Frontal cortex (tissue), 3 donors: ENCODE measurements at regions not wholly inside any gene's neighbourhood (a gene's known extent, or its start where the extent isn't known, plus 50 kb on each side); places are given as distances from the start of the nearest gene placed in this dataset.
"Not testable (repeated sequence)": the region's sequence is repeated elsewhere in the genome, so short reads cannot be mapped to it uniquely, and the experiment has no call there.

ENCODE experiments used
- DNase-seq, 2 donors: peaks; one replicate each; pipeline ENCODE4 v3.0.0; 2012; ENCODE audit warnings: low spot score in 2 of 2
- FAIRE-seq: peaks from 2 replicates; lab custom pipeline; 2012; peaks lifted over from hg19 to GRCh38; lab: Jason Lieb, UNC
- donor health status: control.
- donor health status: control.
- donor health status: control.

GRCh38 chr7:13225068-13225467 is 537.6 kb downstream of the ARL4A start:
- DNase-seq (no peak), FAIRE-seq (no peak)

DNA sequence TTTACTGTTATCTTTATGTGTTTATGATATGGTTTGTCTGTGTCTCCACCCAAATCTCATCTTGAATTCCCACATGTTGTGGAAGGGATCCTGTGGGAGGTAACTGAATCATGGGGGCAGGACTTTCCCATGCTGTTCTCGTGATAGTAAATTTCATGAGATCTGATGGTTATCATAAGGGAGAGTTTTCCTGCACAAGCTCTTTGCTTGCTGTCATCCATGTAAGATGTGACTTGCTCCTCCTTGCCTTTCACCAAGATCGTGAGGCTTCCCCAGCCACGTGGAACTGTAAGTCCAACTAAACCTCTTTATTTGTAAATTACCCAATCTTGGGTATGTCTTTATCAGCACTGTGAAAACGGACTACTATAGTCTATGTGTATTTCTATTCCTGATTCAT is 539.0 kb downstream of the ARL4A start:
- no peak for DNase-seq

DNA sequence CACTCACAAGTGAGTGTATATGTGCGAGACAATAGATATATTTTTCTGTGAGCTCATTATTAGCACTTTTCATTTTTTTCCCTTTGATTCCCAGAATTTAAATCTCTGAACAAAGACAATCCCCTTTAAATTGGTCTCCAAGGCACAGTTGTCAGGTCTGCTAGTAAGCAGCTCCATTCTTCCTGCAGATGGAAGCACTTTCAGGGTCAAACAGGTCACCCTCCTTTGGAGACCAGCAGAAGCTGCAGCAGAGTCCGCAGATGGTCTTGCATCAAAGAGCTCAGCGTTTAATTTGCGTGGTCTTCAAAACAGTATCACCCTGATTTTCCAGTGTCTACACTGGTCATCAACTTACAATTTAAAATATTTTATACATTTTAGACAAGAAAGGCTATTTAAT is 543.8 kb downstream of the ARL4A start:
- DNase-seq (no peak), FAIRE-seq (no peak)

More for the DNA sequence above, 539.0 kb downstream of the ARL4A start:
- no peak for FAIRE-seq

GRCh38 chr7:13235436-13235835 is 548.0 kb downstream of the ARL4A start:
- FAIRE-seq (no peak), DNase-seq (no peak)

DNA sequence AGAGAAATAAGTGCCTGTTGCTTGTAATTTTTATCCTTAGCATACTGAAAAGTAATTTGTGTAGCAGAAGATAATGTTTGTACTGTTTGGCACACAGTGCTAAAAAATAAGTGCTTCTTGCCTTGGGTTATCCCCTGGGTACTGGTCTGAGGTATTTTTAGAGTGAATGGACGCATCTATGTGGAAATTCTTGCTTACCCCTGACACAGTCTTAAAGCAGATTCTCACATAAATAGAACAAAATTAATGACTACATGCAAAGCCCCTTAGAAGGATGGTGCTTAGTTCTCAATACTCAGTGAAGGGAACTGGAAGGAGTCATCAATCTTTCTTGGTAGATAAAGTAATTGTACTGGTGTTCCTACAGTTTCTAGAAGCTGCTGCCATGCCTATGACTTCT is 548.6 kb downstream of the ARL4A start:
- no peak for DNase-seq

GRCh38 chr7:13240349-13240748 is 552.9 kb downstream of the ARL4A start:
- no peak for DNase-seq
- FAIRE-seq, result no peak

More for the DNA sequence above, 548.6 kb downstream of the ARL4A start:
- FAIRE-seq, result no peak

DNA sequence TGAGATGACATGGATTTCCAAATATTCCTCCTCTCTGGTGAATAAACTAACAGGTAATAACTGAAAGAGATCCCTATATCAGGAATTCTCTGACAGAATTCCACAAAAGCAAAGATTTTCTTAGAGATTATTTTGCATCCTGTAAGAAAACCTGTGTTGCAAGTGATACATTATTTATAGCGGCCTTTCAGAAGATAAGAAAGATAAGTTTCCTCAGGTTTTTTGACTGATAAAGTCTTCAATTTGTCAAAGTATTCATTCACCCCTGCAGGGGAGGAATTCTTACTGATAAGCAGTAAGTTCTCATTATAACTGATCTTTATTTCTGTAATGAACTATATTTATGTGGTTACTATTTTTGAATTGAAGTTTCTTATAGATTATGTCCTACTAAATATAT is 554.0 kb downstream of the ARL4A start:
- no peak for DNase-seq
- FAIRE-seq, result no peak

- FAIRE-seq, result no peak
- no peak for DNase-seq
Measured at GRCh38 chr7:13257661-13258060, 570.2 kb downstream of the ARL4A start.

DNA sequence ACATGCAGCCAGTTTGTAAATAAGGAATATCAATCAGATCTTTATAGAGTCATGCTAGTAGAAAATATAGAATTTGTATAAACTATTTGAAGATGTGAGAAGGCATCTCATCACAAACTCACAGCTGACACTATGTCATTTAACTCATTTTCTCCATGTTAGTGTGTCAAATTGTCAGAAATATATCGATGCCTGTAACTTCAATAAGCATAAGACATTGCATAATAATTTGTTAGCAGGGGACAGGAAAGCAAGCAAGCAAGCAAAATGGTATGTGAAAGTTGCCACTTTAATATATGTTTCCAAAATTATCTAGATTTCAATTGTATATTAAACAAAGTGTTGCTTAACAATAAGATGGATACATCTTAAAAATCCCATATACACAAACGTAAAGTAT is 571.0 kb downstream of the ARL4A start:
- no peak for DNase-seq

GRCh38 chr7:13259930-13260329 is 572.5 kb downstream of the ARL4A start:
- FAIRE-seq, result no peak
- no peak for DNase-seq

More for the DNA sequence above, 571.0 kb downstream of the ARL4A start:
- FAIRE-seq, result no peak

DNA sequence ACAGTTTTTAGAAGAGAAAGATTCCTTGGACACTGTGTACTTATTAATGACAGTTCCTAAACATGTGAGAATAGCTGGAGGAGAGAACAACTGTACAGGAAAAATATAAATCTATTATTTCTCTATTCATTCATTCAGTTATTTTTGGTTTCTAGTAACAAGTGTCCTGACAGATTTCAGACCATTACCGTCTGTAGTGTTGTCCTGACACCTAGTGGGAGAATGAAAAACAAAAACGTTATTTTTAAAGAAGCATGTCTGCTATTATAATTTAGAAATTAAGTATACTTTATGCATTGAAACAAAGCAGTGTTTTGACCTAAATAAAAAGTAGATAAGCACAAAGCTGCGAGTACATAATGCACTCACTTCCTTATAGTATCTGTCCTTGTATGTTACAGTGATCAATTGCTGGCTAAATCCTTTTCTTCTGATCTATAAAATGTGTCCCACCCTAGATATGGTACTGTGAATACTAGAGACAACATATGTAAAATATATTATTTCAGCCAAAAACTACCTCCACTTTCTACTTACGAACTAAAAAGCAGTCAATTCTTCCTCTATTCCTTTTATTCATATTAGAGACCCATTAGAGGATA is 575.6 kb downstream of the ARL4A start:
- peak; percentile 97 for FAIRE-seq

GRCh38 chr7:13265271-13265670 is 577.8 kb downstream of the ARL4A start:
- DNase-seq, result no peak
- FAIRE-seq, result no peak

More for the DNA sequence above, 575.6 kb downstream of the ARL4A start:
- DNase-seq, result peak in 1 of 2 donors; percentile 13

DNA sequence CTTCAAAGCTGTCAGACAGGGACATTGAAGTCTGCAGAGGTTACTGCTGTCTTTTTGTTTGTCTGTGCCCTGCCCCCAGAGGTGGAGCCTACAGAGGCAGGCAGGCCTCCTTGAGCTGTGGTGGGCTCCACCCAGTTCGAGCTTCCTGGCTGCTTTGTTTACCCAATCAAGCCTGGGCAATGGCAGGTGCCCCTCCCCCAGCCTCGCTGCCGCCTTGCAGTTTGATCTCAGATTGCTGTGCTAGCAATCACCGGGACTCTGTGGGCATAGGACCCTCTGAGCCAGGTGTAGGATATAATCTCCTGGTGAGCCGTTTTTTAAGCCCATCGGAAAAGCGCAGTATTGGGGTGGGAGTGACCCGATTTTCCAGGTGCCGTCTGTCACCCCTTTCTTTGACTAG is 586.8 kb downstream of the ARL4A start:
- FAIRE-seq, DNase-seq: not testable (repeated sequence)

DNA sequence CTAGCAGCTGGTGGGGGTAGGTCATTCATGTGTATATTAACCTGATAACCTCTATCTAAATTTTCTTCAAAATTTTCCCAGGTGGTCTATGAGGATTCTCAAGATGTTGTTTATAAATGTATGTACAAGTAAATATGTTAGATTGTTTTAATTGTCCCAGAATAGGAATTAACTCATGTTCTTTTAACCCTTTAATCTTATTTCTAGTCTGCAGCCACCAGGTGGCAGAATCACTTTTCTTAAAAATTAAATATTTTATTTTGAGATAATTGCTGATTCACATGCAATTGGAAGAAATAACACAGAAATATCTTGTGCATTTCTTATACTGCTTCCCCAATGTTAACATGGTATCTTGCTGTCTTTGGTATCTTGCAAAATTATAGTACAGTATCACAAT is 589.5 kb downstream of the ARL4A start:
- DNase-seq, result no peak

GRCh38 chr7:13278020-13278419 is 590.6 kb downstream of the ARL4A start:
- DNase-seq (no peak), FAIRE-seq (no peak)

More for the DNA sequence above, 589.5 kb downstream of the ARL4A start:
- no peak for FAIRE-seq

DNA sequence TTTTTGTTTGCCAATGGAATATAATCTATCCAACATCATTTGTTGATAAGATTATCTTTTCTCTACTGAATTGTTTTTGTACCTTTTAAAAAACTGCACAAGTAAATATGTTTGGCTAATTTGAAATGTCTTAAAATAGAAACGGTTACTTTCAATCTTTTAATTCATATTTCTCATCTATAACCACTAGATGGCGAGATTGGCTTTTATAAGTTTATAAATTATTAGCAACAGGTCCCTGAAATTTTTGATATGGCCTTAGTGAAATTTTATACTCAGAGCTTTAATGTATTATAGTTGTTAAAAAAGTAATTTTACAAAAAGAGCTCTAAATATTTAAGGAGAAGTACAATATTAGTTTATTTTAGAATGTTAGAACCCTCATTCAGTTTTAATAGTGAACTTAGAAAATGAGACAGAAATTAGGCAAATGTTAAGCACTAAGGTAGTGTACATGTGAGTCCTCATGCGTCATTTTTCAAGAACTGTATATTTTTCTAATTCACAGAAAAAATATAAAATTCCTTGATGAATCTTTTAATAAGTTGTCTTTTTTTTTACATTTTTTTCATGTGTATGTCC is 592.5 kb downstream of the ARL4A start:
- DNase-seq (peak in 1 of 2 donors; percentile 7), FAIRE-seq (peak; percentile 98)

- no peak for FAIRE-seq
- no peak for DNase-seq
Measured at GRCh38 chr7:13282377-13282980, 595.0 kb downstream of the ARL4A start.

- DNase-seq (no peak), FAIRE-seq (no peak)
Measured at GRCh38 chr7:13286916-13287315, 599.5 kb downstream of the ARL4A start.

DNA sequence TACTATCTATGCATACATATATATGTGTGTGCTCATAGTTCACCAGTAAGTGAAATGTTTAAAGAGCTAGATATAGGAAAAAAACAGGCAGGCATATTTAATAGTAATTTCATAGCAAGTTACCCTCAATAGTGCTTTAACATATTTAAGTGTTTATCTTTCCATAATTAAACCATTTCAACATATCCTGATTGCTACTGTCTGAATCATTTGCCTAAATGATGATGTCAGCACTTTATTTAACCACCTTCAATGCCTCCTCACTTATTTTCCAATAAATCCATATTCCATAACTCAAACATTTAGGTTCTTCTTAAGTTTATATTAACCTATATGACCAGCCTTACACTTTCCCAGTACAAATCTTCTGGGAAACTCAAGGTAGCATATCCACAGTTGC is 601.1 kb downstream of the ARL4A start:
- no peak for FAIRE-seq

GRCh38 chr7:13290975-13291374 is 603.5 kb downstream of the ARL4A start:
- DNase-seq, result no peak
- no peak for FAIRE-seq

More for the DNA sequence above, 601.1 kb downstream of the ARL4A start:
- no peak for DNase-seq

DNA sequence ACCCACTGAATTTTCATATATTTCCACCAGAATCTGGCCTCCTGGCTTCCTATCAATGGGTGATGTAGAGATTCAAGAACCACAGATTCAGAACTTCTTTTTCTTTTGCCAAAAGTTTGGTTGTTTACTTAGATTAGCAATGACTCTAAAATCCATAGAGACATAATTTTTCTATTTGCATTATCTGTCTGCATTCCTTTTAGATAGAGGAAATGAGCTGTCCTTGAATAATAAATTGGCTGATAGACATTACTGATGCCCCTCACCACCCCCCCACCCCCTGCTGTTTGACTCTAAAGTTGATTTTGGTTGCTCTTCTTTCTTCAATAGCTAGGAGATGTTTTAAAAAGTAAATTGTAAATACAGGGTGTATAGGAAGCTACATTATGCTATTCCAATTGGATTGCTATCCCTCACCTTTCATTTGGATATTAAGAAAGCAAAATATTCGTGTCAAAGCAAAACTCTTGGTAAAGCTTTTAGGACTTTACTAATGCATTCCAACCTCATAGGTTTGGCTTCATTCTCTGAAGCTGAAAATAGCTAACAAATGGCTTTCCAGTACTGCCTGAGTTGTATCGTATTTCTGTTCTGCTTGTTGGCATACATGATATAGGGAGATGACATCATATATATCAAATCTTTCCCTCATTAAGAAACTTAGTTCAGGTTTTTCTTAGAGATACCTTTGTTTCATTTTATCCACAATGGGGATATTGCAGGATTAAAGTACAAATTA is 606.0 kb downstream of the ARL4A start:
- FAIRE-seq, result no peak
- DNase-seq, result no peak
